ENCODE measurements at regions not wholly inside any gene's neighbourhood (a gene's known extent, or its start where the extent isn't known, plus 50 kb on each side); places are given as distances from the start of the nearest gene placed in this dataset.

- ATAC-seq = no peak
- TF ChIP-seq ARNTL (CRISPR knock-in tag; IDR thresholded peaks at IDR 0.05; ENCODE audit: borderline replicate concordance, low read depth) (no peak), SNAI2 (CRISPR knock-in tag; IDR thresholded peaks at IDR 0.05) (no peak), TCF4 (CRISPR knock-in tag; IDR thresholded peaks at IDR 0.05; ENCODE audit: borderline replicate concordance) (no peak), OSR1 (CRISPR knock-in tag; IDR thresholded peaks at IDR 0.05) (no peak)
Observed at GRCh38 chr5:8940934-8941333, 604.9 kb downstream of the SEMA5A start.

- no peak for ATAC-seq
- TF ChIP-seq ISL1 (CRISPR knock-in tag; IDR thresholded peaks at IDR 0.05) (no peak), PATZ1 (CRISPR knock-in tag; IDR thresholded peaks at IDR 0.05; ENCODE audit: borderline replicate concordance) (no peak), ZNF70 (CRISPR knock-in tag; IDR thresholded peaks at IDR 0.05) (no peak), ZNF8 (CRISPR knock-in tag; IDR thresholded peaks at IDR 0.05) (no peak), ZC3H10 (CRISPR knock-in tag; IDR thresholded peaks at IDR 0.05) (no peak), CSDC2 (CRISPR knock-in tag; IDR thresholded peaks at IDR 0.05) (no peak), ZNF565 (CRISPR knock-in tag; conservative IDR thresholded peaks at IDR 0.05; ENCODE audit: low read depth) (no peak), GLIS3 (CRISPR knock-in tag; IDR thresholded peaks at IDR 0.05) (no peak), BACH2 (CRISPR knock-in tag; IDR thresholded peaks at IDR 0.05; ENCODE audit: borderline replicate concordance) (no peak)
Observed at GRCh38 chr5:8943301-8943700, 602.6 kb downstream of the SEMA5A start.

GRCh38 chr5:8944005-8944404 is 601.9 kb downstream of the SEMA5A start:
- ATAC-seq = no peak

More at GRCh38 chr5:8944005-8944404, 601.9 kb downstream of the SEMA5A start:
- TF ChIP-seq ARNTL (CRISPR knock-in tag; IDR thresholded peaks at IDR 0.05; ENCODE audit: borderline replicate concordance, low read depth) (no peak), CSRNP3 (CRISPR knock-in tag; IDR thresholded peaks at IDR 0.05) (no peak), OSR1 (CRISPR knock-in tag; IDR thresholded peaks at IDR 0.05) (no peak), POU6F1 (CRISPR knock-in tag; IDR thresholded peaks at IDR 0.05; ENCODE audit: borderline replicate concordance, low read depth) (no peak), BACH2 (CRISPR knock-in tag; IDR thresholded peaks at IDR 0.05; ENCODE audit: borderline replicate concordance) (no peak), TSHZ2 (CRISPR knock-in tag; IDR thresholded peaks at IDR 0.05) (no peak), PATZ1 (CRISPR knock-in tag; IDR thresholded peaks at IDR 0.05; ENCODE audit: borderline replicate concordance) (no peak), ZNF565 (CRISPR knock-in tag; conservative IDR thresholded peaks at IDR 0.05; ENCODE audit: low read depth) (no peak), RARB (CRISPR knock-in tag; IDR thresholded peaks at IDR 0.05) (no peak), ZNF8 (CRISPR knock-in tag; IDR thresholded peaks at IDR 0.05) (no peak), SNAI2 (CRISPR knock-in tag; IDR thresholded peaks at IDR 0.05) (no peak), CREB5 (CRISPR knock-in tag; IDR thresholded peaks at IDR 0.05; ENCODE audit: low read depth) (no peak), ZC3H10 (CRISPR knock-in tag; IDR thresholded peaks at IDR 0.05) (no peak), CSDC2 (CRISPR knock-in tag; IDR thresholded peaks at IDR 0.05) (no peak), ZFP3 (CRISPR knock-in tag; IDR thresholded peaks at IDR 0.05) (no peak), PPARA (CRISPR knock-in tag; IDR thresholded peaks at IDR 0.05; ENCODE audit: borderline replicate concordance) (no peak), ZNF70 (CRISPR knock-in tag; IDR thresholded peaks at IDR 0.05) (no peak), TCF4 (CRISPR knock-in tag; IDR thresholded peaks at IDR 0.05; ENCODE audit: borderline replicate concordance) (no peak), ZFP30 (CRISPR knock-in tag; IDR thresholded peaks at IDR 0.05) (no peak), ESRRG (CRISPR knock-in tag; IDR thresholded peaks at IDR 0.05) (no peak)

Data from SK-N-SH treated with all-trans-retinoic acid at 6 μM for 48 hours (cell line).